ENCODE measurements at regions not wholly inside any gene's neighbourhood (a gene's known extent, or its start where the extent isn't known, plus 50 kb on each side); places are given as distances from the start of the nearest gene placed in this dataset.

DNA sequence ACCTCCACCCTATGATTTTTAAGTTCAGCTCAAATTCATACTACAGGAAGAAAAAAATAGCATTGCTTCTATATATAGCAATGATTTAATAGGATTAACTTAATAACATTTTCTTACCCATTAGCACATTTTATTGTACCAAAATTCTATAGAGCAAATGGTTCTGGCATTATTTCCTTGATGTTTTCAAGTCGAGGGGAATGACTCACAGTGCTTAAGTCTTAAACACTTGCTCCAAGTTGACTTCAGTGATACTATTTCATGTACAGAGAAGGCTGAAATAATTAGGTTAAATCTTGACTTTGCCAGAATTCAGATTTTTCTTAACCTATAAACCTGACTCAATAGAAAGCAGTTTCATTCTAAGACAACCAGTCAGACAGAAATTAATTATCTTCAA, 1133.8 kb downstream of the SORCS3 start:
- Histone ChIP-seq H3K27ac (no peak overlapping the region), H3K9me3 (no peaks in the 10 kb centered on the region), H3K4me3 (no peak overlapping the region), H3K36me3 (no peaks in the 10 kb centered on the region), H3K27me3 (no peaks in the 10 kb centered on the region), H3K4me1 (no peaks in the 10 kb centered on the region)
- ATAC-seq, result no peak
- 18 to 22% methylated on average over 1 of the region's 1 CpG for WGBS, 2 donors (ENCODE audit: low coverage in 1 of 2)
- TF ChIP-seq POLR2A (IDR thresholded peaks at IDR 0.05) (no peak), EP300 (IDR thresholded peaks at IDR 0.05) (no peak), POLR2AphosphoS5 (IDR thresholded peaks at IDR 0.05) (no peak)
- TF ChIP-seq, protein P1, sequence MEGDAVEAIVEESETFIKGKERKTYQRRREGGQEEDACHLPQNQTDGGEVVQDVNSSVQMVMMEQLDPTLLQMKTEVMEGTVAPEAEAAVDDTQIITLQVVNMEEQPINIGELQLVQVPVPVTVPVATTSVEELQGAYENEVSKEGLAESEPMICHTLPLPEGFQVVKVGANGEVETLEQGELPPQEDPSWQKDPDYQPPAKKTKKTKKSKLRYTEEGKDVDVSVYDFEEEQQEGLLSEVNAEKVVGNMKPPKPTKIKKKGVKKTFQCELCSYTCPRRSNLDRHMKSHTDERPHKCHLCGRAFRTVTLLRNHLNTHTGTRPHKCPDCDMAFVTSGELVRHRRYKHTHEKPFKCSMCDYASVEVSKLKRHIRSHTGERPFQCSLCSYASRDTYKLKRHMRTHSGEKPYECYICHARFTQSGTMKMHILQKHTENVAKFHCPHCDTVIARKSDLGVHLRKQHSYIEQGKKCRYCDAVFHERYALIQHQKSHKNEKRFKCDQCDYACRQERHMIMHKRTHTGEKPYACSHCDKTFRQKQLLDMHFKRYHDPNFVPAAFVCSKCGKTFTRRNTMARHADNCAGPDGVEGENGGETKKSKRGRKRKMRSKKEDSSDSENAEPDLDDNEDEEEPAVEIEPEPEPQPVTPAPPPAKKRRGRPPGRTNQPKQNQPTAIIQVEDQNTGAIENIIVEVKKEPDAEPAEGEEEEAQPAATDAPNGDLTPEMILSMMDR (IDR thresholded peaks at IDR 0.05), result no peak

DNA sequence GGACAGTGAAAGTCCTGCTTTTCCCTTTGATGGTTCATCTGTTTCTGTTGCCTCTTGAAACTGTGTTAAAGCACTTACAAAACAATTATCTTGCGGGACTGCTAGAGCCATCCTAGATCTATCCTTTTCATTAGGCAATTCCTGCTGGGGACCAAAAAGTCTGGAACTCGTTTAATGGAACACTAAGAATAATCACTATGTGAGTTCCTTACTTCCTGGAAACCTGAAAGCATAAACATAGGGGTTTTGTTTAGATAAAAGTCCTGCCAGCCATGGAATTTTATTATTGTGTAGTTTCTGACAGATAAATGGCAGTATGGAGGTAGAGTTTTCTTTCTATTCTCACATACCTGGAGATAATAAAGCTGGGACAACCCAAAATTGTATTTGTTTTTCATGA, 1133.3 kb downstream of the SORCS3 start:
- H3K36me3 ChIP-seq, result no peaks in the 10 kb centered on the region
- H3K27ac ChIP-seq, result no peak overlapping the region
- no peak for ATAC-seq
- H3K27me3 ChIP-seq, result no peaks in the 10 kb centered on the region
- H3K4me1 ChIP-seq, result no peaks in the 10 kb centered on the region
- no peak overlapping the region for H3K4me3 ChIP-seq
- WGBS, 2 donors (ENCODE audit: low coverage in 1 of 2), result 14 to 17% methylated on average over 2 of the region's 2 CpGs
- no peaks in the 10 kb centered on the region for H3K9me3 ChIP-seq
- no peak for TF ChIP-seq EP300 (IDR thresholded peaks at IDR 0.05)
- TF ChIP-seq POLR2A (IDR thresholded peaks at IDR 0.05), result no peak
- TF ChIP-seq POLR2AphosphoS5 (IDR thresholded peaks at IDR 0.05), result no peak
- TF ChIP-seq, protein P1 (IDR thresholded peaks at IDR 0.05), result no peak

DNA sequence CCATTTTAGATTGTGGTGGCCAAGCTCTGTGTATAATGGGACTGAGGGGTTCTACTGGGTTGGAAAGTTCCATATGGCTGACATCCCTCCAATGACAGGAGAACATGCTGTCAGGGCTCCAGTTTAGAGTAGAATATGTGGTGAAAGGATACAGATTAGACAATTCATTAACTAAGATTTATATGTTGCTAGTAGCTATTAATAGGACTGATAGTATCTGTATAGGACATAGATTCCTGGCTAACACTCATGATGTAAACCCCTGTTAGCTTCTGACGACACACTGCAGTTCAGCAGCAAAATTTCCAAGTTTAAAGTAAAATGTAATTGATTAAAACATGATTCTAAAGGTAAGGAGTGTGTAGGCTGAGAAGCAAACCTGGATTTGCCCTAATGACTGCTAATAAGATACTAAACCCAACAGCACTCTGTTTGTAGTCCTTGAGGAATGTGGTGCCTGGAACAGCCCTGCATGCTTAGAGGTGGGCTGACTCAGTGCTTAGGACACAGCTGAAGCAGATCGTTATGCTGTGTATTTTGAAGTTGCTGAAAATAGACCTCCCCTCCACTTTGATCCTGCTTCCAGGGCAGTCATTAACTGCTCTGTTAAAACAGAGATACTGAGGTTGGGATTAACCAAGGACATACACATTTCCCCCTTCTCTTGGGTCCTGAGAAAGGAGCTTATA, 1129.6 kb downstream of the SORCS3 start:
- TF ChIP-seq POLR2AphosphoS5 (IDR thresholded peaks at IDR 0.05) (no peak), EP300 (IDR thresholded peaks at IDR 0.05) (no peak), POLR2A (IDR thresholded peaks at IDR 0.05) (no peak)
- TF ChIP-seq, protein P1 (IDR thresholded peaks at IDR 0.05), result no peak
- WGBS, 2 donors (ENCODE audit: low coverage in 1 of 2), result 15 to 20% methylated on average over 2 of the region's 2 CpGs
- no peaks in the 10 kb centered on the region for H3K27me3 ChIP-seq
- ATAC-seq, result no peak
- no peak overlapping the region for H3K4me3 ChIP-seq
- no peaks in the 10 kb centered on the region for H3K9me3 ChIP-seq
- no peak overlapping the region for H3K27ac ChIP-seq
- no peaks in the 10 kb centered on the region for H3K4me1 ChIP-seq
- no peaks in the 10 kb centered on the region for H3K36me3 ChIP-seq

DNA sequence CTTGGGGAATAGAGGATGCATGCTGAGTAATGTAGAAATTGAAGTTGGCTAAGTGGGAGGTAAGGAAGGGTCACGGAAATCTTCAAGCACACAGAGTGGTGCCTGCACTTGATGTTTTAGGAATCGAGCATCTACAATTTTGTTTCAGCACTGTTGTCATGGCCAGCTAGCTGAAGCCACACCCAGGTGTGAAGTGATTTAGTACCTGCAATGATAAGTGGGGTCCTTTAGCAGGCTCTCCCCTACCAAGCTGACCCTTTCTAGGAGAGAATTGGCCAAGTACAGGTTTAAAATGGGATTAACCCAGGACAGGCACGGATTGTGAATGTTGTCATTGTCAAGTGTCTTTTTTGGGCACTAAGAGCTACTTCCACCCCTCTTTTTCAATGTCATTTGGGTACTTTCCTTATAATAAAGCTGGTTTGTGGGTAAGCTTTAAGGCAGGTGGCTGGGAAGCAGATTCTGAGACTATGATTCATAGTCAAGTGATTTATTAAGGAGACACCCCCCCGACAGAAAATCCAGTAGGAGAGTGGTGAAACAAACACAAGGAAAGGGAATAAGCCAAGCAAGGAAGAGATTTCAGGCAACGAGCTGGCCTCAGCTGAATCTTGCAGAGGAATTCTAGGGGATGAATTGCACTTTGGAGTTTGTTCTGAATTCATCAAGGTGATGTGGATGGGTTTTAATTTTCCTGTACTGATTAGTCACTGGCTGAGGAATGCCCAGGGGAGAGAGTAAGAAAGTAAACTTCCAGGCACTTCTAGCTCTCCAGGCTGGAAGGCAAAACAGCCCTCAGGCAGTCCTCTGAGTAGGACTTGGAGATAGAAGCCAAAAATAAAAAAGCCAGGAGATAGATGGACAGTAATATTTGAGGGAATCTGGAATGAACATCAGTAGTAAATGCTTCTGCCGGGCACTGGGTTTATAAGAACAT, 1128.4 kb downstream of the SORCS3 start:
- ATAC-seq, result no peak
- TF ChIP-seq, protein P1 (IDR thresholded peaks at IDR 0.05), result no peak
- no peak for TF ChIP-seq POLR2AphosphoS5 (IDR thresholded peaks at IDR 0.05)
- TF ChIP-seq EP300 (IDR thresholded peaks at IDR 0.05), result no peak
- WGBS, 2 donors (ENCODE audit: low coverage in 1 of 2), result 33 to 37% methylated on average over 6 of the region's 6 CpGs

More for the DNA sequence above, 1128.4 kb downstream of the SORCS3 start:
- Histone ChIP-seq H3K27me3 (no peaks in the 10 kb centered on the region), H3K36me3 (no peaks in the 10 kb centered on the region), H3K9me3 (no peaks in the 10 kb centered on the region), H3K27ac (no peak overlapping the region), H3K4me3 (no peak overlapping the region), H3K4me1 (no peaks in the 10 kb centered on the region)
